ENCODE measurements at regions not wholly inside any gene's neighbourhood (a gene's known extent, or its start where the extent isn't known, plus 50 kb on each side); places are given as distances from the start of the nearest gene placed in this dataset.

DNA sequence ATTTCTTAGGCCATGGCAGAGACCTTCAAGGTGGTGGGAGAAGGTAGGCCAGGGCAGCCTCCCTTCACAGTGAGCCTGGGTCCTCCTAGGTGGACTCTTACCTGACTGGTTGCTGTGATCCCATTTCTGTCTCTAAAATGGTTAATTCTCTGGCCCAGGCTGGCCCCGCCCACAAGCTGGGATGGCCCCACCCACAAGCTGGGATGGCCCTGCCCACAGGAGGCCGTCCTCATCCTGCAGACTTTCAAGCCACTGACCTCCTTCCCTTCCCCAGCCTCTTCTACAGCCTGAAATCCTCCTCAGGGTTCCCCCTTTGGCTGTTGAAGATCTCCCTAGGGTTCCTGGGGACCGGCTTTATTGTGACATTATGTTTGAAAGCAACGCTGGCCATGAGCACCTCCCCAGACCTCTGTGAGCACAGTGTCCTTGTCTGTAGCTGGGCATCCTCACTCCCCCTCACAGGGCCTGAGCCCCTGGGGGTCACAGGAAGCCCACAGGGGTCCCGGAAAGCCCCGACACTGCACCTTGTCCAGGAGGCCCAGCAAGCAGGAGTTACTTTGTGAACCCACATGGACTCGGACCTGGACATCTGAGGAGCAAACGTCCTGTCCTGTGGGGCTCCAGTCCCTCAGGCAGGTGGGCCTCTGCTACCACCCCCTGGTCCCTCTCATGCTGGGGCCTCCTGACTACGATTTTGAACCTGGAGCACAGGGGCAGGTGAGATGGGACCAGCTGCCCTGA, 621.7 kb downstream of the MATN1 start:
- TF ChIP-seq, protein P1, sequence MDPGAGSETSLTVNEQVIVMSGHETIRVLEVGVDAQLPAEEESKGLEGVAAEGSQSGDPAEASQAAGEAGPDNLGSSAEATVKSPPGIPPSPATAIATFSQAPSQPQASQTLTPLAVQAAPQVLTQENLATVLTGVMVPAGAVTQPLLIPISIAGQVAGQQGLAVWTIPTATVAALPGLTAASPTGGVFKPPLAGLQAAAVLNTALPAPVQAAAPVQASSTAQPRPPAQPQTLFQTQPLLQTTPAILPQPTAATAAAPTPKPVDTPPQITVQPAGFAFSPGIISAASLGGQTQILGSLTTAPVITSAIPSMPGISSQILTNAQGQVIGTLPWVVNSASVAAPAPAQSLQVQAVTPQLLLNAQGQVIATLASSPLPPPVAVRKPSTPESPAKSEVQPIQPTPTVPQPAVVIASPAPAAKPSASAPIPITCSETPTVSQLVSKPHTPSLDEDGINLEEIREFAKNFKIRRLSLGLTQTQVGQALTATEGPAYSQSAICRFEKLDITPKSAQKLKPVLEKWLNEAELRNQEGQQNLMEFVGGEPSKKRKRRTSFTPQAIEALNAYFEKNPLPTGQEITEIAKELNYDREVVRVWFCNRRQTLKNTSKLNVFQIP (CRISPR knock-in tag; IDR thresholded peaks at IDR 0.05; ENCODE audit: borderline replicate concordance, low read depth), result no peak
- no peak for TF ChIP-seq OSR1 (CRISPR knock-in tag; IDR thresholded peaks at IDR 0.05)
